ENCODE measurements at regions not wholly inside any gene's neighbourhood (a gene's known extent, or its start where the extent isn't known, plus 50 kb on each side); places are given as distances from the start of the nearest gene placed in this dataset.

DNA sequence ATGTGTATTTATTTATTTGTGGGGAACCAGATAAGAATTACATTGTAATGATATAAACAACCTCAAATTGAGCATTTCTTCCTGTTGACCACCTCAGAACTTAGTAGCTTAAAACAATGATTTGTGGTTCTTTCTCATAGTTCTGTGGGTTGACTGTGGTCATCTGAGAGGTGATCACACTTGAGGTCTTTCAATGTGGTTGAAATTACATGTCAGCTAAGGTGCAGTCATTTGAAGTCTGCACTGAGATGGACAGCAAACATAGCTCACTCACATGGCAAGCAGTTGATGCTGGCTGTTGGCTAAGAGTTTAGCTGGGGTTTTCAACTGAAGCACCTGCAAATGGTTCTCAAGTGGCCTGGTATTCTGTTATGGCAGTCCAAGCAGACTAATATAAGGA lies 436.7 kb upstream of the MAP3K7 start:
- Histone ChIP-seq H3K4me1 (ENCODE audit: control insufficient read depth in 5 of 5, insufficient read depth in 5 of 5, low read length in 5 of 5) (no peaks in the 10 kb centered on the region), H3K27ac (ENCODE audit: low read depth, low read length) (no peak overlapping the region), H3K9ac (ENCODE audit: low read length in 5 of 5) (no peak overlapping the region), H3K27me3 (ENCODE audit: control insufficient read depth in 5 of 5, insufficient read depth in 4 of 5, low read length in 5 of 5) (no peaks in the 10 kb centered on the region), H3K4me3 (ENCODE audit: low read depth in 1 of 5, low read length in 5 of 5) (no peak overlapping the region), H3K36me3 (ENCODE audit: control insufficient read depth in 5 of 5, insufficient read depth in 5 of 5, low read length in 5 of 5) (no peaks in the 10 kb centered on the region), H3K9me3 (ENCODE audit: control insufficient read depth in 5 of 5, low read length in 5 of 5) (no peaks in the 10 kb centered on the region)

DNA sequence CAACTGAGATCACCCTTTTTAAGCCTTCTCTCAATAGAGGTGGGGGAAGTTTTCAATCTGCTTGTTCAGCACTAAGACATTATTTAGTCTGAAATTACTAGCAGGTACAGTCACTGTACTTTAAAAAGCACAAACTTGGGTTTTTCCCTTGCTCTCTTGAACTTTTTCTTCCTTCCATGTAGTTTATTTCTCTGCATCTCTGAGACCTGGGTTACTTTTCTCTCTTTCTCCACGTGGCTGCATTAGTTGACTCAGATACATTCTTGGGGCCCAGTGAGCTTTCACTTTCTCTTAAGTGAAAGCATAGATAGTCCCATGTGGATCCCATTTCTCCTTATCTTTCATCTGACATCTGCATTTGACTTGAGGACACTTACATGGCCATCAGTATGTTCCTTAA lies 433.9 kb upstream of the MAP3K7 start:
- Histone ChIP-seq H3K4me1 (ENCODE audit: control insufficient read depth in 5 of 5, insufficient read depth in 5 of 5, low read length in 5 of 5) (no peaks in the 10 kb centered on the region), H3K36me3 (ENCODE audit: control insufficient read depth in 5 of 5, insufficient read depth in 5 of 5, low read length in 5 of 5) (no peaks in the 10 kb centered on the region), H3K4me3 (ENCODE audit: low read depth in 1 of 5, low read length in 5 of 5) (no peak overlapping the region)

DNA sequence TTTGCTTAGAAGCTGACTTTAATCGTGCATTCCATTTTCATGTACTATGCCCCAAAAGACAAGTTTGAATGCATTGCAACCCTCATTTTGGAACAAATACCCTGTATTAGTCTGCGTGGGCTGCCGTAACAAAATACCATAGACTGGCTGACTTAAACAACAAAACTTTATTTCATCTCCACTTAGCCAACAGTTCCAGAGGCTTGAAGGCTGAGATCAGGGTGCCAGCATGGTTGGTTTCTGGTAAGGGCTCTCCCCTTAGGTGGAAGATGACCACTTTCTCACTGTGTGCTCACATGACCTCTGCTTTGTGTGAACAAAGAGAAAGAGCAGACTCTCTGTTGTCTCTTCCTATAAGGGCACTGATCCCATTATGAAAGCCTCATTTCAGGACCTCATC lies 431.7 kb upstream of the MAP3K7 start:
- Histone ChIP-seq H3K27me3 (ENCODE audit: control insufficient read depth in 5 of 5, insufficient read depth in 4 of 5, low read length in 5 of 5) (no peaks in the 10 kb centered on the region), H3K4me3 (ENCODE audit: low read depth in 1 of 5, low read length in 5 of 5) (no peak overlapping the region), H3K27ac (ENCODE audit: low read depth, low read length) (no peak overlapping the region), H3K9ac (ENCODE audit: low read length in 5 of 5) (no peak overlapping the region), H3K4me1 (ENCODE audit: control insufficient read depth in 5 of 5, insufficient read depth in 5 of 5, low read length in 5 of 5) (peaks cover 0 to 4% (median 2%) of the 10 kb centered on the region in 5 donors), H3K9me3 (ENCODE audit: control insufficient read depth in 5 of 5, low read length in 5 of 5) (no peaks in the 10 kb centered on the region), H3K36me3 (ENCODE audit: control insufficient read depth in 5 of 5, insufficient read depth in 5 of 5, low read length in 5 of 5) (no peaks in the 10 kb centered on the region)

More for the DNA sequence above, 433.9 kb upstream of the MAP3K7 start:
- H3K9ac ChIP-seq (ENCODE audit: low read length in 5 of 5), result no peak overlapping the region
- H3K9me3 ChIP-seq (ENCODE audit: control insufficient read depth in 5 of 5, low read length in 5 of 5), result no peaks in the 10 kb centered on the region
- no peaks in the 10 kb centered on the region for H3K27me3 ChIP-seq (ENCODE audit: control insufficient read depth in 5 of 5, insufficient read depth in 4 of 5, low read length in 5 of 5)
- H3K27ac ChIP-seq (ENCODE audit: low read depth, low read length), result no peak overlapping the region

DNA sequence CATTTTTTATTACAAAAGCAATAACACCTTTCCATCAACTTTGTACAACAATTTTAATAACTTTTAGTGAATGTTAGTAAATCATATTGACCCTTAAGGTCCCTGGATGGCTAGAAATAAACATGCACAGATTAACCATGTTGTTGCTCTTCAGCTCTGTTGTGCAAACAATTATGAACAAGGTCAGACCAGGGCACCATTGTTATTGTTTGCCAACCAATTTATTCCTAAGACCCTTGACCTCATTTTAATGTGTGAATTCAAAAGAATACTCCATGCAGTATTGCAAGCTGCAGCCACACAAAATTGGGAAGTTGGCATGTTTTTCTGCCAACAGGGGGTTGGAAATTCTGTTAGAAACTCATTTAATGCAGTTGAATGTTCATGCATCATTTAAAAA lies 426.6 kb upstream of the MAP3K7 start:
- Histone ChIP-seq H3K36me3 (ENCODE audit: control insufficient read depth in 5 of 5, insufficient read depth in 5 of 5, low read length in 5 of 5) (no peaks in the 10 kb centered on the region), H3K27me3 (ENCODE audit: control insufficient read depth in 5 of 5, insufficient read depth in 4 of 5, low read length in 5 of 5) (no peaks in the 10 kb centered on the region), H3K9ac (ENCODE audit: low read length in 5 of 5) (no peak overlapping the region), H3K4me1 (ENCODE audit: control insufficient read depth in 5 of 5, insufficient read depth in 5 of 5, low read length in 5 of 5) (peaks cover 0 to 26% (median 11%) of the 10 kb centered on the region in 5 donors), H3K4me3 (ENCODE audit: low read depth in 1 of 5, low read length in 5 of 5) (no peak overlapping the region), H3K9me3 (ENCODE audit: control insufficient read depth in 5 of 5, low read length in 5 of 5) (no peaks in the 10 kb centered on the region), H3K27ac (ENCODE audit: low read depth, low read length) (no peak overlapping the region)

DNA sequence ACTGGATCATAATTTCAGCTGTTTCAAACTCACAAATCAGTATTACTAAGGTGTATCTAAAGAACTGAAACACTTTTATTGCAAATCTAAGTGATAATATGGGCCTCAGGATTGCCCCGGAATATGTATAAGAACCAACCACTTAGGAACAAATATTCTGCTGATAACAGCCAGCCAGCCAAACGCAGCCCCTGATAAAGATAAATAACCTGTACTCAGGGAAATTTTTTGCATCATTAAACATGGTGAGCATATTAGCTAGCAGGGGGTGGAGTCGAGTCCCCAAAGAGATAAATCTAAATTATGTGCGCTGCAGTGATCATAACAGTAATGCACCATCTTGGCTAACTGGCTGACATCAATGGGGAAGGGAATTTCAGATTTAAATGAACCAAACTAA lies 410.2 kb upstream of the MAP3K7 start:
- Histone ChIP-seq H3K9me3 (ENCODE audit: control insufficient read depth in 5 of 5, low read length in 5 of 5) (no peaks in the 10 kb centered on the region), H3K4me1 (ENCODE audit: control insufficient read depth in 5 of 5, insufficient read depth in 5 of 5, low read length in 5 of 5) (peaks cover 0 to 10% (median 0%) of the 10 kb centered on the region in 5 donors), H3K4me3 (ENCODE audit: low read depth in 1 of 5, low read length in 5 of 5) (no peak overlapping the region), H3K36me3 (ENCODE audit: control insufficient read depth in 5 of 5, insufficient read depth in 5 of 5, low read length in 5 of 5) (no peaks in the 10 kb centered on the region), H3K27me3 (ENCODE audit: control insufficient read depth in 5 of 5, insufficient read depth in 4 of 5, low read length in 5 of 5) (no peaks in the 10 kb centered on the region), H3K27ac (ENCODE audit: low read depth, low read length) (no peak overlapping the region), H3K9ac (ENCODE audit: low read length in 5 of 5) (no peak overlapping the region)

DNA sequence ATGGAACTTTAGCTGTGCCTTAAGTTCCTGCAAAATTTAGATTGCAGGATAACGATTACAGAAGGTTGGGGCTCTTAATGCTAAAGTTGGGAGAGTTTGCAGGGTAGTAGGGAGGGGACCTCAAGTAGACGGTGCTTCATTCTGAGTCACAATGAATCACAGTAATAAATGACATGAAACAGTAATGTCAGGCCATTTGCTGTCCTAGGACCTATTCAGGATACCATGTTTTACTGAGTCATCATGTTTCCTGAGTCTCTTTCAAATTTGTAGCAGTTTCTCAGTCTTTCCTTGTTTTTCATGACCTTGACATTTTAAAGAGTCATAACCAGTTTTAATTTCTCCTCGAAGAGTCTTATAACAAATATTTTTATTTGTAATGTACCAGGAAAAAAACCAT lies 406.9 kb upstream of the MAP3K7 start:
- Histone ChIP-seq H3K27ac (ENCODE audit: low read depth, low read length) (no peak overlapping the region), H3K9me3 (ENCODE audit: control insufficient read depth in 5 of 5, low read length in 5 of 5) (no peaks in the 10 kb centered on the region), H3K4me3 (ENCODE audit: low read depth in 1 of 5, low read length in 5 of 5) (no peak overlapping the region), H3K36me3 (ENCODE audit: control insufficient read depth in 5 of 5, insufficient read depth in 5 of 5, low read length in 5 of 5) (no peaks in the 10 kb centered on the region), H3K4me1 (ENCODE audit: control insufficient read depth in 5 of 5, insufficient read depth in 5 of 5, low read length in 5 of 5) (no peaks in the 10 kb centered on the region), H3K27me3 (ENCODE audit: control insufficient read depth in 5 of 5, insufficient read depth in 4 of 5, low read length in 5 of 5) (no peaks in the 10 kb centered on the region), H3K9ac (ENCODE audit: low read length in 5 of 5) (no peak overlapping the region)

DNA sequence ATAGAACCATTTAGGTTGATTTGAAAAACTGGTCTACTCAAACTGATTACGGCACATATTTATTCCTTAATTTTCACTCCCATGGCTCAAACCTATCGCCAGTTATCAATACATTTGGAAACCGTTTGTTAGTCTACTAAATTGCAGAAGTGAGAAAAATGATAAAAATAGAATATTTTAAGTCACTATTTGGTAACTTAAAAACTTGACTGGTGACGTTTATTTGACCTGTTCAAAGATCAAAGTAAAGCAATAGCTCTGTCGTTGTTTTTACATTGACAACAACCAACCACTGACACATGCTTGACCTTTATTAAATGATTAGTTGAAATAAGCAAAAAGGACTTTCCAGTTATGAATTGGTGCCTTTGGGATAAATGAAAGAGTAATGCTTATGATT lies 402.9 kb upstream of the MAP3K7 start:
- no peaks in the 10 kb centered on the region for H3K27me3 ChIP-seq (ENCODE audit: control insufficient read depth in 5 of 5, insufficient read depth in 4 of 5, low read length in 5 of 5)
- no peaks in the 10 kb centered on the region for H3K9me3 ChIP-seq (ENCODE audit: control insufficient read depth in 5 of 5, low read length in 5 of 5)
- no peaks in the 10 kb centered on the region for H3K4me1 ChIP-seq (ENCODE audit: control insufficient read depth in 5 of 5, insufficient read depth in 5 of 5, low read length in 5 of 5)
- no peak overlapping the region for H3K9ac ChIP-seq (ENCODE audit: low read length in 5 of 5)
- no peak overlapping the region for H3K27ac ChIP-seq (ENCODE audit: low read depth, low read length)
- no peaks in the 10 kb centered on the region for H3K36me3 ChIP-seq (ENCODE audit: control insufficient read depth in 5 of 5, insufficient read depth in 5 of 5, low read length in 5 of 5)
- no peak overlapping the region for H3K4me3 ChIP-seq (ENCODE audit: low read depth in 1 of 5, low read length in 5 of 5)

DNA sequence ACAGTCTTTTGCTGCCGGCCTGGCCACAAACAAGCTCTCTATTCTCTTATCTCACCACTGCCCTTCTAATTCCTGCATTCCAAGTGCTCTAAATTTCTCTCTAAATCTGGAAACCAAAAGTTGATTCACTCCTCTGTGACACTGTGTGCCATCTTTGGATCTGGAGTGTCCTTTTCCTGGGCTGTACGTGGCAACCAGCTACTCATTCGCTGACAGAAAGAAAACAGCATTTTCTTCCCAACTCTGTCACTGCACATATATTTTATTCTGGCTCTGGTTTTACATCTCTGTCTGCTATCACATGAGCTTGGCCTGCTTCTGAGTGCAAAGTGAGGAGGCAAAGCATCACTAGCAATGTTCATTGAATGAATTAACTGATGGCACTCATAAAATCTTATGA lies 397.2 kb upstream of the MAP3K7 start:
- H3K4me1 ChIP-seq (ENCODE audit: control insufficient read depth in 5 of 5, insufficient read depth in 5 of 5, low read length in 5 of 5), result no peaks in the 10 kb centered on the region
- H3K4me3 ChIP-seq (ENCODE audit: low read depth in 1 of 5, low read length in 5 of 5), result no peak overlapping the region
- no peaks in the 10 kb centered on the region for H3K9me3 ChIP-seq (ENCODE audit: control insufficient read depth in 5 of 5, low read length in 5 of 5)
- H3K36me3 ChIP-seq (ENCODE audit: control insufficient read depth in 5 of 5, insufficient read depth in 5 of 5, low read length in 5 of 5), result no peaks in the 10 kb centered on the region
- H3K27ac ChIP-seq (ENCODE audit: low read depth, low read length), result no peak overlapping the region
- no peak overlapping the region for H3K9ac ChIP-seq (ENCODE audit: low read length in 5 of 5)
- no peaks in the 10 kb centered on the region for H3K27me3 ChIP-seq (ENCODE audit: control insufficient read depth in 5 of 5, insufficient read depth in 4 of 5, low read length in 5 of 5)

DNA sequence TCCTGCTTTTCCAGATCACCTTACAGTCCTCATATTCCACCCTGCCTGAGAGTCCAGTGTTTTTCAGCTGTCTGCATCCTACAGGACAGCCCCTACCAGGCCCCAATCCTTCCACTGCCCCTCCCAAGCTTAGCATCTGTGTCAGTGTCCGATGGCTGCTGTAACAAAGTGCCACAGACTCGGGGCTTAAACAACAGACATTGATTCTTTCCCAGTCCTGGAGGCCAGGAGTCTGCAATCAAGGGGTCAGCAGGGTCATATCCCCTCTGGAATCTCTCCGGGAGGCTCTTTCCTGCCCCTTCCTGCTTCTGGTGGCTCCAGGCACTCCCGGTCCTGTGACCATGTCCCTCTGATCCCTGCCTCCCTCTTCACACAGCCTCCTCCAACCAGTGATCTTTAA lies 396.6 kb upstream of the MAP3K7 start:
- H3K4me3 ChIP-seq (ENCODE audit: low read depth in 1 of 5, low read length in 5 of 5), result no peak overlapping the region
- H3K27ac ChIP-seq (ENCODE audit: low read depth, low read length), result no peak overlapping the region
- H3K9ac ChIP-seq (ENCODE audit: low read length in 5 of 5), result no peak overlapping the region
- H3K27me3 ChIP-seq (ENCODE audit: control insufficient read depth in 5 of 5, insufficient read depth in 4 of 5, low read length in 5 of 5), result no peaks in the 10 kb centered on the region
- H3K4me1 ChIP-seq (ENCODE audit: control insufficient read depth in 5 of 5, insufficient read depth in 5 of 5, low read length in 5 of 5), result no peaks in the 10 kb centered on the region
- H3K9me3 ChIP-seq (ENCODE audit: control insufficient read depth in 5 of 5, low read length in 5 of 5), result no peaks in the 10 kb centered on the region
- no peaks in the 10 kb centered on the region for H3K36me3 ChIP-seq (ENCODE audit: control insufficient read depth in 5 of 5, insufficient read depth in 5 of 5, low read length in 5 of 5)

DNA sequence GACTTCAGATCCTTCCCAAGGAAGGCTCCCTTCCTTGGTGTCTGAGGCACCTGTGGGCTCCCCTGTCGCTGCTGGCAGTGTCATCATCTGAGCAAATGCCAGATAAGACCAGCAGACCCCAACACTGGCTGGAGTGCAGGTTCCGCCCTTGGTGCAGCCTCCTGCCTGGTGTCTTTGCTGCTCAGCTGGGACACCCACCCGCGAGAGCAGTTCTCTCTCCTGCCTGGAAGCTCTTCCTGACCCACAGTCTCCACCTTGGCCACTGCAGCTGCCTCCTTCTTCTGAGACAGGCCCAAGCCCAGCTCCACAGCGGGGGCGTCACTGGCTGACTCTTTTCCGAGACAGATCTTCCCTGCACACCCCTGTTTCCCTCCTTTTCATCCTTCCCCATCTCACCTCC lies 395.7 kb upstream of the MAP3K7 start:
- H3K4me3 ChIP-seq (ENCODE audit: low read depth in 1 of 5, low read length in 5 of 5), result no peak overlapping the region
- no peaks in the 10 kb centered on the region for H3K36me3 ChIP-seq (ENCODE audit: control insufficient read depth in 5 of 5, insufficient read depth in 5 of 5, low read length in 5 of 5)
- no peak overlapping the region for H3K9ac ChIP-seq (ENCODE audit: low read length in 5 of 5)
- H3K27me3 ChIP-seq (ENCODE audit: control insufficient read depth in 5 of 5, insufficient read depth in 4 of 5, low read length in 5 of 5), result no peaks in the 10 kb centered on the region
- H3K9me3 ChIP-seq (ENCODE audit: control insufficient read depth in 5 of 5, low read length in 5 of 5), result no peaks in the 10 kb centered on the region
- no peaks in the 10 kb centered on the region for H3K4me1 ChIP-seq (ENCODE audit: control insufficient read depth in 5 of 5, insufficient read depth in 5 of 5, low read length in 5 of 5)
- no peak overlapping the region for H3K27ac ChIP-seq (ENCODE audit: low read depth, low read length)

DNA sequence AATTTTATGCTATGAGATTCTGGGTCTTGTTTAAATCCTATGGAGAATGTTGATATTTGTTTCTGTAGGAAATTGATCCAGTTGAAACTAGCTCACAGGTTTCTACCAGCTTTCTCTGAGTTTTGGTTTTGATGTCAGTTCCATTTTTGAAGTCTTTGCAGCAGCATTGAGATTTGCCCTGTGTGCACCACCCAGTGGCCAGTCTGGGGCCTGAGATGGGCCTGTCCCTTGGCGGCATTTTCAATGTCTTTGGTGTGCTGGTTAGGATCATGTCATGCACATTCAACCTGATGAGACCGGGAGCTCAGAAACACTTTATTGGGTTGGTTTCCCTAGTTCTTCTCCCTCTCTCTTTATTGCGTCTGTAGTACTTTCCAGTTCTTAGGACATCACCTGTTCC lies 395.2 kb upstream of the MAP3K7 start:
- Histone ChIP-seq H3K9ac (ENCODE audit: low read length in 5 of 5) (no peak overlapping the region), H3K9me3 (ENCODE audit: control insufficient read depth in 5 of 5, low read length in 5 of 5) (no peaks in the 10 kb centered on the region), H3K4me3 (ENCODE audit: low read depth in 1 of 5, low read length in 5 of 5) (no peak overlapping the region), H3K27ac (ENCODE audit: low read depth, low read length) (no peak overlapping the region), H3K27me3 (ENCODE audit: control insufficient read depth in 5 of 5, insufficient read depth in 4 of 5, low read length in 5 of 5) (no peaks in the 10 kb centered on the region), H3K36me3 (ENCODE audit: control insufficient read depth in 5 of 5, insufficient read depth in 5 of 5, low read length in 5 of 5) (no peaks in the 10 kb centered on the region), H3K4me1 (ENCODE audit: control insufficient read depth in 5 of 5, insufficient read depth in 5 of 5, low read length in 5 of 5) (no peaks in the 10 kb centered on the region)

Data from subcutaneous abdominal adipose tissue (tissue), 5 donors.